NCI-H748 (cell line): ENCODE measurements at regions not wholly inside any gene's neighbourhood (a gene's known extent, or its start where the extent isn't known, plus 50 kb on each side); places are given as distances from the start of the nearest gene placed in this dataset.

Experiments used
- DNase-seq: peaks from one replicate; lab custom pipeline; 2025; ENCODE audit not compliant: unreplicated experiment; lab: John Stamatoyannopoulos, UW

DNA sequence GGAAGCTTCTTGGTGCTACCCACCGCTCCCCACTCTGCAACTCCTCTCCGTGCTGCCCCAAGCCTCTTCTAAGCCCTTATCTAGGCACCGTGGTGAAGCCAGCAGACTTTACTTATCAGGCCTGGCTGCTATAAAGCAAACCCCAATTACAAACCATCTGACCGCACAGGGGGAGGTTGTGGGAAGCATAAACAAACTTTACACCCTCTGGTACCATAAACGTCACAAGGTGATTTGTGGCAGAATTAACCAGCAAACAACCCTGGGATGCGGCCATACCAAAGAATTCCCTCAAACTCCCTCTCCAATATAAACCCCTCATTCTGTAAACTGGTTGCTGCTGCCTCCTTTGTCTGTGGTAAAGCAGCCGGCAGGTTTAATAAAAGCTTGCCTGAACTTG, 55.2 kb downstream of the MAGEC2 start:
- no peak for DNase-seq

DNA sequence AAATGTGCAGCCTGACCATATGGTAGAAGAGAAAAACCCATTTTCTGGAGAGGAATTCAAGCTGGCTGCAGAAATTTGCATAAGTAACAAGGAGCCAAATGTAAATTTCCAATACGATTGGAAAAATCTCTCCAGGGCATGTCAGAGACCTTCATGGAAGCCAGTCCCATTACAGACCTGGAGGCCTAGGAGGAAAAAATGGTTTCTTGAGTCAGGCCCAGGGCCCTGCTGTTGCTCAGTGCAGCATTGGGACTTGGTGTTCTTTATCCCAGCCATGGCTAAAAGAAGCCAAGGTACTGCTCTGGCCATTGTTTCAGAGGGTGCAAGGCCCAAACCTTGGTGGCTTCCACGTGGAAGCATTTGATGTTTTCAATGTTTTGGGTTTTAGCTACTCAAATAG, 70.6 kb downstream of the MAGEC2 start:
- no peak for DNase-seq

DNA sequence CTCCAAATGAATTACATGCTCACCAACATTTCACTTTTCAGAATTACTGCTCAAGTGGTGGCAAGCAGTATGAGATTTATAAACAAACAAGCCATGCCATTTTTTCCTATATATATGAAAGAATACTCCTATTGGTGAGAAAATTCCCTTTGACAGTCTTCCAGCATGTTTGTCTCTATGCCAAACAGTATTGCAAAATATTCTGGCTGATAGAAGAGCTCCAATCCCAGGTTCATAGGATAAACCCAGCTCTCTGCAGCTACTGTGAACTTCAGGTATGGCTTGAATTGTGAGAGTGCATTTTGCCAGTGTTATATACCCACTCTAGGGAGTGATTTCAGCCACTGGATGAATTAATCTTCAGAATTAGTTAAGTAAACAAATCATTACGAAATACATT, 108.8 kb downstream of the MAGEC2 start:
- DNase-seq: peak; percentile 34

DNA sequence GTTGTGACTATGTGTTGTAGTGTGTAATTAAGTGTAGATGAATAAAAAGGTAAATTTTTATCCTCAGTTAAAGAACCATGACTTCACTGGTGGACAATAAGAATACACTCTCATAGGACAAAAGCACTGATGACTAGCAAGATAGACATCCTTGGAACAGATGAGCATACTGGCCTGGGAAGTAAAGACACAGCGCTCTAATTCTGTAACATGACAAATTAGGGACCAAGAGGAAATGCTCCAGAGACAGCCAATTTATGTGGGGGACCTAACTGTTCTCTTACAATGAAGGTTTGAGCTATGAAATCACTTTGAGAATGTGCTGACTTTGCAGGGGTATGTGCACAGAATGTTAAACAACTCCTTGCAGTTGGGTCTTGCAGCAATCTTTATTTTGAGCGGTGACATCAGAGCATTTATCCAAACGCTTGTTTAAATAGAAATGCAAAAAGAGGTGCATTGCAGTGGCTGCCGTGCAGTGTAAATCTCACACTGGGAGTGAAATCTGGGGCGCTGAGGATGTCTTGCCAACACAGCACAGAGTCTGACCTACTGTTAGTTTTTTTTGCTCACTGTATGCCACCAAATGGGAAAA, 109.3 kb downstream of the MAGEC2 start:
- DNase-seq: no peak

DNA sequence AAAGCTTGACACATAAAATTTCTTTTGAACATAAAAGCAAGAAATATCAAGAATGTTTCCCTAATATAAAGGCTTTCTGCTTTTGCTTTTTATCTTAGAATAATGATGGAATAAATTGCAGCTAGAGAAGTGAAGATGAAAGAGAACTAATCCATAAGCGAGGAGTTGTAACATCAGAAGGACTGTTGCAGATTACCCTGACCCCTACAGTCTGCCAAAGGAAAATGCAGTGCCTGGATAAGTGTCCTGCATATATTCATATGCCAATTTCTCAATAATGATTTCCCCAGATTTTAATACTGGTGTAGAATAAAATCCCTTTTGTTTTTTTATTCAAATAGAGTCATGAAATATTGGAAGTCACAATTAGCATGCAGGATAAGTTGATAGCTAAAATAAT, 115.9 kb downstream of the MAGEC2 start:
- DNase-seq: peak; percentile 45

DNA sequence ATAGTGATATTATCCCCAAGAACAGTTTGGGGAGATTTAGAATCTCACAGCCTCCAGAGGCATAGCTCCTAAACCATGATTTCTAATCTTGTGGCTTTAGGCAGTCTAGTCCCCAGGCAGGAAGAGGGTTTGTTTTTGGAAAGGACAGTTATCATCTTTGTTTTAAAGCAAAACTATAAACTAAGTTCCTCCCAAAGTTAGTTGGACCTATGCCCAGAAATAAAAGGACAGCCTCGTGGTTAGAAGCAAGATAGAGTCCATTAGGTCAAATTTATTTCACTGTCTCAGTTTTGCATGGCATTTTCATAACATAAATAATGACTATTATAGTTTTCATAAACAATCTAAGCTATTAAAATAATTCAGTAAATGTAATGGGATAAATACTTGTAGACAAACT, 120.5 kb downstream of the MAGEC2 start:
- DNase-seq: no peak

DNA sequence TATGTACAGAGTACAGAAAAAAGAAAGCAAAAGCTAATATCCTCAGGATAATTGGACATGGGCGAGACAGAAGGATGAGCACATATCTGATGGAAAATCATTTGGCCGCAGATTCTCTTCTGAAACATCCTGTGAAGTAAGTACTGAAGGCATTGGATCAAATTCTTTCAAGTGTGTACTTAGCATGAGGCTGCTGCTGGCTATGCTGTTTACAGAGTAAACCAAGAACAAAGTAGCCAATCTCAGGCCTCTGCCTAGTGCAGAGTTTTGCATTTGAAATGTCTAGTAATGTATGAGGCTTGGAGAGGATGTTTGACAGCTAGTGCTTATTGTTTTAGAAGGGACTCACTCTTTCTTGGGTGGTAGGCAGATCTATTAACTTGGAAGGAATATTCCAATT, 128.5 kb downstream of the MAGEC2 start:
- DNase-seq: peak; percentile 12

DNA sequence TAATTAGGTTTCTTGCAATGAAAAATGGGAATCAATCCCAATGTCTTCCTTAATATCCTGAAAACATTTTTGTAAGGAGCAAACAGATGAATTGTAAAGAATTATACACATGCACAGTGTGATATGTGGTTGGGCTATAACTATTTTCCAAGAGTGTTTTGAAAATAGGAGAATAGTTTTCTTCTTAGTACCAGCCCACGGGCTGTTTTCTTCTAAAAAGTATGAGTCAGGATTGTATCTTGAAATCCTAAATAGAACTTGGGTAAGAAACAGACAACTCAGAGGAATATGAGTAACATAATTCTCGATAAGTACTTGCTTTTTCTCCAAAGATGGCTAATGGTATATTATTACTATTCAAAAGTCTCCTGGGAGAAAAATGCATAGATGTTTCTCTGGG, 136.7 kb downstream of the MAGEC2 start:
- no peak for DNase-seq

DNA sequence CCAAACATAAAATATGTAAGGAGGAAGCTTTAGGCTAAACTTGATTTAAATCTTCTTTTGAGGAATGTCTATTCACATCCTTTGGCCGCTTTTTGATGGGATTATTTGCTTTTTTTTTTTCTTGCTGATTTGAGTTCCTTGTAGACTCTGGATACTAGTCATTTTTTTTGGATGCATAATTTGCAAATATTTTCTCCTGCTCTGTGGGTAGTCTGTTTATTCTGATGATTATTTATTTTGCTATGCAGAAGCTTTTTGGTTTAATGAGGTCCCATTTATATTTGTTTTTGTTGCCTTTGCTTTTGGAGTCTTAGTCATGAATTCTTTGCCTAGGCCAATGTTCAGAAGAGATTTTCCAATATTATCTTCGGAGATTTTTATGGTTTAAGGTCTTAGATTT, 144.9 kb downstream of the MAGEC2 start:
- DNase-seq: no peak

DNA sequence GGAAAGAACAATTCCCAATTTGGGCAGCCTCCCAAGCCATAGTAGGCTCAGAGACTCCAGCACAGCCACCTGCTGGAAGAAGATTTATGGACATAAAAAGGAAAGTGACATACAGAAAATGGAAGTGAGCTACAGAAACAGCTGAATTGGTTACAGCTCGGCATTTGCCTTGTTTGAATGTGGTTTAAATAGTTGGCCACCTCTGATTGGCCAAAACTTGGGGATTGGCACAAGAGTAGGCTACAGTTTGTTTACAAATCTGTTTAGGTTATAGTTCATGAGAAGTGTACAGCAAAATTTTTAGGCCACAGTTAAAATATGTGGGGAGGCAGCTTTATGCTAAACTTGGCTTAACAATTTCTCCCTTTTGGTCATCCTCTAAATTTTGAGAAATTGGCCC, 150.4 kb downstream of the MAGEC1 start:
- no peak for DNase-seq

DNA sequence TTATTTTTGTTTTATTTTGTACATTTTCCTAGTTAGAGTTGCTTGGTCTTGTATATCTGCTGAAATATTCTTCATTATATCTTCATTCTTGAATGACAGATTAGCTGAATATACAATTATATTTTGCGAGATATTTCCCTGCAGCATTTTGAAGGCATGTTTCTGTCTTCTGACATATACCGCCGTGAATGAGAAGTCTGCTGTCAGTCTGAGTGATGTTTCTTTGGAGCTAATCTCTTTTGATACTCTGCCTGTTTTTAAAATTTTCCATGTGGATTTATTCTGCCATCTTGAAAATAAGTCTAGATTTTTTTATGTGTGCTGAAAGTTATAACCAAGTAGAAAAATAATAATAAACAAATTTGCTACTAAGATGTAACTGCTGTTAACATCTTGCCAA, 148.5 kb downstream of the MAGEC1 start:
- DNase-seq: no peak

DNA sequence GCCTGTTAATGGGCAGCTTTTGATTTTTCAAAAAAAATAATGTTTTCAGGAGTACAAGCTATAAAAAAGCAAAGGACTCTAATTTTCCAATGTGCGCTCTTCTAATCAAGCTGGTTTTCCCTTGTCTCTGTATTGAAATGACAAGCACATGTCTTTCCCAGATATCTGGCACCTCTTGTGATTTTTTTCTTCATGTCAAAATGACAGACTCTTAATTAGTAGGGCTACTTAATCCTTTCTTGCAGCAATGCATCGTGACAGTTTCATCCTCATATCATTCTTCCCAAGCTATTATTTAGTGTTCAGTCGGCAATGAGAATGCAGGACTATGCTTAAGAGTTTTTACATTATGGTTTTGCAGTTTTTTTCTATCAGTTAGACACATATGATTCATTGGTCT, 139.5 kb downstream of the MAGEC1 start:
- no peak for DNase-seq

DNA sequence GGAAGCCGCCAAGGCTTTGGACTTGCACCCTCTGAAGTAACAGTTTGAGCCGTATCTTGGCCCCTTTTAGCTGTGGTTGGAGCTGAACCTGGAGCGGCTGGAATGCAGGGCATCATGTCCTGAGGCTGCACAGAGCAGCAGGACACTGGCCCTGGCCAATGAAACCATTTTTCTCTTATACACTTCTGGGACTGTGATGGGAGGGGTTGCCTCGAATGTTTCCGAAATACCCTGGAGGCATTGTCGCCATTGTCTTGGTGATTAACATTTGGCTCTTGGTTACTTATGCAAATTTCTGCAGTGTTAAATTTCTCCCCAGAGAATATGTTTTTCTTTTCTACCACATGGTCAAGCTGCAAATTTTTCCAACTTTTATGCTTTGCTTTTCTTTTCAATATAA, 137.2 kb downstream of the MAGEC1 start:
- no peak for DNase-seq

DNA sequence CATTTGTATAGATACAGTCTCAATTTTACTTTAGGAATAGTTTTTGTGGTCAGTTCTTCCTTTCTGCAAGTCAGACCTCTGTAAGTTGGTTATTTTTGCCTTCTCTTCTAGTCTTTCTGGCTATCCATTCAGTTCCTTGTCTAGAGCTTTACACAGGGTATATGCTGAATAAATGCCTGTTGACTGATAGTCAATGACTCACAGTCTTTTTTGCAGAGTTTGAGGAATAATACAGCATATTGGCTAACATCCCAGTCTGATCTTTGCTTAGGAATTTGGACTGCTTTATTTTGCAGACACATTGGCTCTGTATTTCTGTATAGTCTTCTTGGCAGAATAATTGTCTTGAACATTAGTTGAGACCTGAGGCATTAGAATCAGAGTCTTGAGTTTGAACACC, 132.4 kb downstream of the MAGEC1 start:
- DNase-seq: no peak

DNA sequence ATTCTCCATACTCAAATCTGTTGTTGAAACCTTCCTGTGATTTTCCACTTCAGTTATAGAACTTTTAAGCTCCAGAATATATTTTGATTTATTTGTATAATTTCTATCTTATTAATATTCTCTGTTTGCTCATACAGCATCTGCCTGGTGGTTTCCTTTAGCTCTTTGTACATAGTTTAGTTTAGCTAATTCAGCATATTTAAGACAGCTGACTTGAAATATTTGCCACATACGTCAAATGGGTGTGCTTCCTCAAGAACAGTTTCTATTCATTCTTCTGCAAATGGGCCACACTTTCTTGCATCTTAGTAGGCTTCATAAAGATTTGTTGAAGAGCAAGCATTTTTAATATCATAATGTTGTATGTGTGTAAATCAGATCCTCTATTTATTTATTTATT, 101.8 kb downstream of the MAGEC1 start:
- no peak for DNase-seq

DNA sequence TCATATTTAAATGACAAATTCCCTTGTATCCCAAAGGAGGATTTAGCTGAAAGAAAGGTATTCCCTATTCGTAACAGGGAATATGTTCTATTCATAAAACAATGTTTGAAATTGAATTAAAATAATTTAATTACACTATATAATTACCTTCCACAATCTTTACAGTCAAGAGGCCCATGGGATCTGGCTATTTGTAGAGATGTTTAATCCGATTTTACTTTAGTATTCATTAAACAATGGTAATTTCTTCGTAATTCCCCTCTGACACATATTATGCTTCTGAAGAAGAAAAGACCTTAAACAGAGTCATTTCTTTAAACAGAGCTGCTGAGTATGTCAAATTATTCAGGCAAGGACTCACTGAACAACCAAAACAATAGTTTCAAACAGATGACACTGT, 98.8 kb downstream of the MAGEC1 start:
- no peak for DNase-seq

DNA sequence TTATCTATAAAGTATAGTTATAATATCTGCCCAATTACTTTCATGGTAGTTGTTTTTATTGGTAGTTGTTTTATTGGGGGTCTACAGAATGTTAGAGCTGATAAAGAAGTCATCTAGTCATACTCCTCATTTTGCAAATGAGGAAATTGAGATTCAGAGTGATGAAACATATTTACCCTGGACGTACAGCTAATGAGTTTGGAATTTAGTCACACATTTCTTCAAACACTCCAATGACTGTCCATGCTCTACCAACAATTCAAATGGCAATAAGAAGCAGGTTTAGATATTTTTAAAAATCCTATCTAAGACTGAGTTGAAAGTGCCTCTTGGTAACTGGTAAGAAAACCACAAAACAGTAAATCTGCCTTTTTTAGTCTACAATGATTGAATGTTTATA, 98.2 kb downstream of the MAGEC1 start:
- no peak for DNase-seq

DNA sequence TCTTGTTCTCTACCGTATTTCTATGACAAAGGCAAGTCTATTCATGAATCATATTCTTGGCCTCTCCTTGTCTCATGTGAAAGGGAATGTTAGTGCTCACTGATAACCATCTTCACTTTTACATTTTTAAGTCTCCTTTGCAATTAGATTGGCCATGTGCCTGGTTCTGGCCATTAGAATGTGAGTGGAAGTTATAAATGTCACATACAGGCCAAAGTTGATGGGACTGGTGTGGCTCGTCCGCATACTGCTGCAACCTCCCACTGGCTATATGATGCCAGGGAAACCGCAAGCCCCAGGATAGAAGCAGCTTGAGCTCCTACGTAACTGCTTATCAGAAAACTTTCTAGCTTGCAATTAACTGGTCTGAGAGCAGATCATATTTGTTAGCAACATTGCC, 86.1 kb downstream of the MAGEC1 start:
- DNase-seq: no peak

DNA sequence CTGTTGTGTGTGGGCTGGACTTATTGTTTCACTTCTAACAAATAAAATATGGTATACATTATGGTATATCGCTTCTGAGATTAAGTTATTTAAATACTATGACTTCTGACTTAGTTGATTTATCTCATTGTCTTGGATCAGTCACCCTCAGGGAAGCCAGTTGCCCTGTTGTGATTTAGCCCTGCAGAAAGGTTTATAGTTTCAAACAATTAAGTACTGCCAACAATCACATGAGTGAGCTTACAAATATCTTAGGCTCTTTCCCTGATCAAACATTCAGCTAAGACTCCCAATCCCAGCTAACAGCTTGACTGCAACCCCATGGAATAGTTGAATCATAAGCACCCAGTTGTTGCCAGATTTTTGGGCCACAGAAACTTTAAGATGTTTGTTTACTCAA, 85.4 kb downstream of the MAGEC1 start:
- DNase-seq: no peak

DNA sequence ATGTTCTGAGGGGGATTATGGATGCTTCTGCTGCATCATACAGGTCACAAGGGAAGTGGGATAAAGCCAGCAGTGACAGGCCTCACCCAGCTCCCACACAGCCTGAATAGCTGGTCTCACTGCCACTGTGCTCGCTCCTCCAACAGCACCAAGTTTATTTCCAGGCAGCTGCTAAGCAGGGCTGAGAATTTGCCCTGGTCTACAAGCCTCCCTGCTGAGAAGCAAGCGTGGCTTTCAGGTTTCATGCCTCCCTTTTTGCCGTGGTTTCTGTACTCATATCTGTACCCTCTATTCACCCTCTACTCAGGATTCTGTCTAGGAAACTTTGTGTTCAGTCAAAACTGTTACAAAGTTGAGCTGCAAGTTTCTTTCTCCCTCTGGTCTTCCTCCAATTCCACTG, 78.6 kb downstream of the MAGEC1 start:
- no peak for DNase-seq

DNA sequence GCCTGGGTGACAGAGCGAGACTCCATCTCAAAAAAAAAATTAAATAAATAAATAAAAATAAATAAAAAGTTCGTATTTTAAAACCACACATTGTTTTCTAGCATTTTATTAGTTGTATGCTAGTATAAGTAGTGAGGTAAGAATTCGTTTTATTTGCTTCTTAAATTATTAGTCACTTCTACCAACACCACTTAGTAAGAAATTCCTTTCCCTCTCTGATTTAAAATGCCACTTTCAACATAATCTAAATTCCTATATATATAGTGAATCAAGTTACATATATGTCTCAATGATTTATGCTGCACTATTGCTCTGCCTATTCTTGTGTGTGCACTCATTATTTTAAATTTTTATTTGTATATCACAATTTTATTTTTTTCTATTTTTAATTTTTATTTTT, 72.1 kb downstream of the MAGEC1 start:
- DNase-seq: no peak

DNA sequence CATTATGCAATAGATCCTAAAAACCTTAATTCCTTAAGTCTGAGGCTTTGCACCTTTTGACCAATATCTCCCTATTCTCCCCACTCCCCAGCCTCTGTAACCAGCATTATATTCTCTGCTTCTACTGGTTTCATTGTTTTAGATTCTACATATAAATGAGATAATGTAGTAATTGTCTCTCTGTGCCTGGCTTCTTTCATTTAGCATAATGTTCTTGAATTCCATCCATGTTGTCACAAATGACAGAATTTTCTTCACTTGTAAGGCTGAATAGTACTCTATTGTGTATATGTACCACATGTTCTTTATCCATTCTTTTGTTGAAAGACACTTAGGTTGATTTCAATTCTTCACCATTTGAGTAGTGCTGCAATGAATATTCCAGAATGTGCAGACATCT, 66.0 kb downstream of the MAGEC1 start:
- no peak for DNase-seq

DNA sequence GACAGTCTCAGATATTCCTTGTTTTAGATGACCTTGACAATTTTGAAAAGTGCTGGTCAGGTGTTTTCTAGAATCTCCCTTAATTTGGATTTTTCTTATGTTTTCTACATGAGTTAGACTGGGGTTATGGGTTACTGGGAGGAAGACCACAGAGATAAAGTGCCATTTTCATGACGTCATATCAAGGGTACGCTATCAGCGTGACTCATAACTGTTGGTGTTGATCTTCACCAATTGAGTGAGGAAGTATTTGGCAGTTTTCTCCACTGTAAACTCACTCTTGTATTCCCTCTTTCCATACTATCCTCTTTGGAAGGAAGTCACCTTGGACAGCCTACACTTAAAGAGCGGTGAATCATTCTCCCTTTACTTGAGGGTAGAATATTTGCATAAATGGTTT, 56.9 kb downstream of the MAGEC1 start:
- DNase-seq: no peak
